HEK293 (cell line): ENCODE measurements at regions not wholly inside any gene's neighbourhood (a gene's known extent, or its start where the extent isn't known, plus 50 kb on each side); places are given as distances from the start of the nearest gene placed in this dataset.
A peak's percentile ranks its signal among the peaks of the same experiment; 100 is the strongest.

Experiments used
- CTCF ChIA-PET: fragments of 350-600 bp; formaldehyde crosslinking; extraction: SDS; loops from one replicate; lab custom pipeline; 2021; ENCODE audit warnings: antibody characterized with exemption; lab: Yijun Ruan, JAX
- POLR2A ChIA-PET: fragments of 300-600 bp; formaldehyde crosslinking; extraction: SDS; loops from one replicate; lab custom pipeline; 2020; ENCODE audit warnings: antibody characterized with exemption, inconsistent platforms; lab: Yijun Ruan, JAX
- H3K27ac ChIP-seq: fragments of 200-500 bp; sonication (Bioruptor generic); 2 replicates; pipeline ENCODE4 v1.5.1; 2014; ENCODE audit warnings: low read depth, low read length, control low read depth, inconsistent platforms; ENCODE audit errors: extremely low read depth
- H3K36me3 ChIP-seq, 2 experiments: fragments of 200-500 bp in 1 of 2; sonication (Bioruptor generic) in 1 of 2; 1 replicate in 1 of 2; 2 replicates in 1 of 2; pipeline ENCODE4 v1.5.1; 2014 to 2017; ENCODE audit warnings: inconsistent platforms in 2 of 2, low read length in 2 of 2; ENCODE audit not compliant: control insufficient read depth in 2 of 2, insufficient read depth in 1 of 2
- H3K4me1 ChIP-seq: fragments of 200-500 bp; sonication (Bioruptor generic); 2 replicates; pipeline ENCODE4 v1.5.1; 2014; ENCODE audit warnings: mild to moderate bottlenecking, low read length, inconsistent platforms; ENCODE audit not compliant: control insufficient read depth, insufficient read depth
- H3K4me3 ChIP-seq: 2 replicates; pipeline ENCODE4 v1.5.1; 2011; ENCODE audit warnings: low read depth, mild to moderate bottlenecking, control low read depth, low read length, moderate library complexity
- H3K9me3 ChIP-seq: fragments of 200-500 bp; sonication (Bioruptor generic); 2 replicates; pipeline ENCODE4 v1.5.1; 2014; ENCODE audit warnings: low read depth, low read length, inconsistent platforms; ENCODE audit not compliant: control insufficient read depth, insufficient read depth
- GLIS1 ChIP-seq: fragments of 450-650 bp; formaldehyde crosslinking; IDR thresholded peaks from 2 replicates; pipeline ENCODE4 v1.5.1; 2016; ENCODE audit warnings: missing biosample characterization, missing genetic modification characterization
- KLF10 ChIP-seq: fragments of 450-650 bp; IDR thresholded peaks from 2 replicates; pipeline ENCODE4 v1.5.1; 2018; ENCODE audit warnings: missing biosample characterization, mild to moderate bottlenecking, missing genetic modification characterization
- KLF7 ChIP-seq: fragments of 450-650 bp; formaldehyde crosslinking; IDR thresholded peaks from 2 replicates; pipeline ENCODE4 v1.5.1; 2016; ENCODE audit warnings: missing biosample characterization, missing genetic modification characterization, borderline replicate concordance
- KLF8 ChIP-seq: fragments of 450-650 bp; formaldehyde crosslinking; IDR thresholded peaks from 2 replicates; pipeline ENCODE4 v1.5.1; 2016; ENCODE audit warnings: missing biosample characterization, missing genetic modification characterization
- OSR2 ChIP-seq: fragments of 450-650 bp; formaldehyde crosslinking; IDR thresholded peaks from 2 replicates; pipeline ENCODE4 v1.5.1; 2016; ENCODE audit warnings: missing biosample characterization, missing genetic modification characterization
- ZNF148 ChIP-seq: fragments of 450-650 bp; formaldehyde crosslinking; IDR thresholded peaks from 2 replicates; pipeline ENCODE4 v1.5.0; 2017; ENCODE audit warnings: missing biosample characterization, missing genetic modification characterization, borderline replicate concordance
- ZNF184 ChIP-seq: fragments of 450-650 bp; IDR thresholded peaks from 2 replicates; pipeline ENCODE4 v1.5.1; 2018; ENCODE audit warnings: missing biosample characterization, mild to moderate bottlenecking, missing genetic modification characterization
- ZNF292 ChIP-seq: fragments of 450-650 bp; formaldehyde crosslinking; IDR thresholded peaks from 2 replicates; pipeline ENCODE4 v1.5.1; 2016; ENCODE audit warnings: low read depth, missing biosample characterization, missing genetic modification characterization, borderline replicate concordance
- ZNF571 ChIP-seq: fragments of 450-650 bp; formaldehyde crosslinking; IDR thresholded peaks from 2 replicates; pipeline ENCODE4 v1.5.0; 2017; ENCODE audit warnings: missing biosample characterization, missing genetic modification characterization
- ZNF76 ChIP-seq: fragments of 450-650 bp; formaldehyde crosslinking; IDR thresholded peaks from 2 replicates; pipeline ENCODE4; 2016; ENCODE audit warnings: low read depth, missing biosample characterization, missing genetic modification characterization, borderline replicate concordance
- TF ChIP-seq, protein P1 (sequence below): fragments of 450-650 bp; formaldehyde crosslinking; IDR thresholded peaks from 2 replicates; pipeline ENCODE4 v1.5.1; 2016; ENCODE audit warnings: missing biosample characterization, missing genetic modification characterization, low read depth
- TF ChIP-seq, protein P2 (sequence below): fragments of 450-650 bp; formaldehyde crosslinking; IDR thresholded peaks from 2 replicates; pipeline ENCODE4; 2016; ENCODE audit warnings: missing biosample characterization, missing genetic modification characterization
- TF ChIP-seq, protein P3 (sequence below): fragments of 450-650 bp; formaldehyde crosslinking; IDR thresholded peaks from 2 replicates; pipeline ENCODE4 v1.5.1; 2016; ENCODE audit warnings: missing biosample characterization, missing genetic modification characterization
- TF ChIP-seq, protein P4 (sequence below): fragments of 450-650 bp; formaldehyde crosslinking; IDR thresholded peaks from 2 replicates; pipeline ENCODE4 v1.5.1; 2016; ENCODE audit warnings: missing biosample characterization, missing genetic modification characterization, low read depth

GRCh38 chr12:27905285-27906126 is 67.0 kb downstream of the PTHLH start:
- TF ChIP-seq ZNF148 = no peak
- Histone ChIP-seq H3K4me1 (no peaks in the 10 kb centered on the region), H3K4me3 (no peak overlapping the region), H3K36me3 (no peaks in the 10 kb centered on the region), H3K9me3 (no peaks in the 10 kb centered on the region), H3K27ac (no peak overlapping the region)
- POLR2A ChIA-PET = no interaction called here
- CTCF ChIA-PET = no interaction called here

- ChIA-PET POLR2A (no interaction called here), CTCF (no interaction called here)
- Histone ChIP-seq H3K36me3 (no peaks in the 10 kb centered on the region), H3K4me3 (no peak overlapping the region), H3K4me1 (no peaks in the 10 kb centered on the region), H3K9me3 (no peaks in the 10 kb centered on the region), H3K27ac (no peak overlapping the region)
- TF ChIP-seq, protein P1, sequence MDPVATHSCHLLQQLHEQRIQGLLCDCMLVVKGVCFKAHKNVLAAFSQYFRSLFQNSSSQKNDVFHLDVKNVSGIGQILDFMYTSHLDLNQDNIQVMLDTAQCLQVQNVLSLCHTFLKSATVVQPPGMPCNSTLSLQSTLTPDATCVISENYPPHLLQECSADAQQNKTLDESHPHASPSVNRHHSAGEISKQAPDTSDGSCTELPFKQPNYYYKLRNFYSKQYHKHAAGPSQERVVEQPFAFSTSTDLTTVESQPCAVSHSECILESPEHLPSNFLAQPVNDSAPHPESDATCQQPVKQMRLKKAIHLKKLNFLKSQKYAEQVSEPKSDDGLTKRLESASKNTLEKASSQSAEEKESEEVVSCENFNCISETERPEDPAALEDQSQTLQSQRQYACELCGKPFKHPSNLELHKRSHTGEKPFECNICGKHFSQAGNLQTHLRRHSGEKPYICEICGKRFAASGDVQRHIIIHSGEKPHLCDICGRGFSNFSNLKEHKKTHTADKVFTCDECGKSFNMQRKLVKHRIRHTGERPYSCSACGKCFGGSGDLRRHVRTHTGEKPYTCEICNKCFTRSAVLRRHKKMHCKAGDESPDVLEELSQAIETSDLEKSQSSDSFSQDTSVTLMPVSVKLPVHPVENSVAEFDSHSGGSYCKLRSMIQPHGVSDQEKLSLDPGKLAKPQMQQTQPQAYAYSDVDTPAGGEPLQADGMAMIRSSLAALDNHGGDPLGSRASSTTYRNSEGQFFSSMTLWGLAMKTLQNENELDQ (tag by site-specific recombination) = no peak
- TF ChIP-seq ZNF292 (no peak), ZNF571 (tag by site-specific recombination) (no peak), ZNF184 (no peak)
Measured at GRCh38 chr12:27902651-27903050, 69.9 kb downstream of the PTHLH start.

DNA sequence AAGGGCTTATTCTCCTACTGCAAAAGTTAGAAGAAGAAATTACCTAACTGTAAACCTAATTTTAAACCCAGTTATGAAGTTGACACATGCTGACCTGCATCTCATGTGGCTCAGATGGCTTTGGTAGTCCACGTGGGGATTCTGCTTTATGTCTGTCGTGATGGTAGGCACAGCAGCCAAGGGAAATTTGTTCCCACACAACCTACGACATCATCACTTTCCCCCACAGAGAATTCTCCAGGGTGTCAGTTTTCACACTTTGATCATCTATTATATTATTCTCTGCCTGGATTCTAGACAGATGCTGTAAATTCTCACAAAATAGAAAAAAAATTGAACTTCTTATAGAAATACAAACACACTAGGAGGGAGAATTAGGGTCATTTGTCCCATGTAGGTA is 70.6 kb downstream of the PTHLH start:
- POLR2A ChIA-PET = no interaction called here
- no peak for TF ChIP-seq KLF10 (tag by site-specific recombination)
- no peak for TF ChIP-seq ZNF76 (tag by site-specific recombination)
- TF ChIP-seq, protein P2, sequence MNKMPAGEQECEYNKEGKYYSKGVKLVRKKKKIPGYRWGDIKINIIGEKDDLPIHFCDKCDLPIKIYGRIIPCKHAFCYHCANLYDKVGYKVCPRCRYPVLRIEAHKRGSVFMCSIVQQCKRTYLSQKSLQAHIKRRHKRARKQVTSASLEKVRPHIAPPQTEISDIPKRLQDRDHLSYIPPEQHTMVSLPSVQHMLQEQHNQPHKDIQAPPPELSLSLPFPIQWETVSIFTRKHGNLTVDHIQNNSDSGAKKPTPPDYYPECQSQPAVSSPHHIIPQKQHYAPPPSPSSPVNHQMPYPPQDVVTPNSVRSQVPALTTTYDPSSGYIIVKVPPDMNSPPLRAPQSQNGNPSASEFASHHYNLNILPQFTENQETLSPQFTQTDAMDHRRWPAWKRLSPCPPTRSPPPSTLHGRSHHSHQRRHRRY (tag by site-specific recombination) = no peak
- TF ChIP-seq, protein P3, sequence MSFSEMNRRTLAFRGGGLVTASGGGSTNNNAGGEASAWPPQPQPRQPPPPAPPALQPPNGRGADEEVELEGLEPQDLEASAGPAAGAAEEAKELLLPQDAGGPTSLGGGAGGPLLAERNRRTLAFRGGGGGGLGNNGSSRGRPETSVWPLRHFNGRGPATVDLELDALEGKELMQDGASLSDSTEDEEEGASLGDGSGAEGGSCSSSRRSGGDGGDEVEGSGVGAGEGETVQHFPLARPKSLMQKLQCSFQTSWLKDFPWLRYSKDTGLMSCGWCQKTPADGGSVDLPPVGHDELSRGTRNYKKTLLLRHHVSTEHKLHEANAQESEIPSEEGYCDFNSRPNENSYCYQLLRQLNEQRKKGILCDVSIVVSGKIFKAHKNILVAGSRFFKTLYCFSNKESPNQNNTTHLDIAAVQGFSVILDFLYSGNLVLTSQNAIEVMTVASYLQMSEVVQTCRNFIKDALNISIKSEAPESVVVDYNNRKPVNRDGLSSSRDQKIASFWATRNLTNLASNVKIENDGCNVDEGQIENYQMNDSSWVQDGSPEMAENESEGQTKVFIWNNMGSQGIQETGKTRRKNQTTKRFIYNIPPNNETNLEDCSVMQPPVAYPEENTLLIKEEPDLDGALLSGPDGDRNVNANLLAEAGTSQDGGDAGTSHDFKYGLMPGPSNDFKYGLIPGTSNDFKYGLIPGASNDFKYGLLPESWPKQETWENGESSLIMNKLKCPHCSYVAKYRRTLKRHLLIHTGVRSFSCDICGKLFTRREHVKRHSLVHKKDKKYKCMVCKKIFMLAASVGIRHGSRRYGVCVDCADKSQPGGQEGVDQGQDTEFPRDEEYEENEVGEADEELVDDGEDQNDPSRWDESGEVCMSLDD (tag by site-specific recombination) = no peak
- TF ChIP-seq OSR2 (tag by site-specific recombination) = no peak
- no peak for TF ChIP-seq KLF8 (tag by site-specific recombination)
- no peak for TF ChIP-seq KLF7 (tag by site-specific recombination)
- TF ChIP-seq GLIS1 (tag by site-specific recombination) = peak; percentile 82
- TF ChIP-seq, protein P4, sequence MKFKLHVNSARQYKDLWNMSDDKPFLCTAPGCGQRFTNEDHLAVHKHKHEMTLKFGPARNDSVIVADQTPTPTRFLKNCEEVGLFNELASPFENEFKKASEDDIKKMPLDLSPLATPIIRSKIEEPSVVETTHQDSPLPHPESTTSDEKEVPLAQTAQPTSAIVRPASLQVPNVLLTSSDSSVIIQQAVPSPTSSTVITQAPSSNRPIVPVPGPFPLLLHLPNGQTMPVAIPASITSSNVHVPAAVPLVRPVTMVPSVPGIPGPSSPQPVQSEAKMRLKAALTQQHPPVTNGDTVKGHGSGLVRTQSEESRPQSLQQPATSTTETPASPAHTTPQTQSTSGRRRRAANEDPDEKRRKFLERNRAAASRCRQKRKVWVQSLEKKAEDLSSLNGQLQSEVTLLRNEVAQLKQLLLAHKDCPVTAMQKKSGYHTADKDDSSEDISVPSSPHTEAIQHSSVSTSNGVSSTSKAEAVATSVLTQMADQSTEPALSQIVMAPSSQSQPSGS (tag by site-specific recombination) = peak; percentile 16; the same call in 1 of the 2 replicates
- no peak for TF ChIP-seq ZNF292
- CTCF ChIA-PET = no interaction called here
- no peak overlapping the region for H3K27ac ChIP-seq
- H3K36me3 ChIP-seq = no peaks in the 10 kb centered on the region
- H3K4me1 ChIP-seq = no peaks in the 10 kb centered on the region
- no peaks in the 10 kb centered on the region for H3K9me3 ChIP-seq
- H3K4me3 ChIP-seq = no peak overlapping the region
